GM19043 (cell line): ENCODE measurements at regions not wholly inside any gene's neighbourhood (a gene's known extent, or its start where the extent isn't known, plus 50 kb on each side); places are given as distances from the start of the nearest gene placed in this dataset.

Source experiments
- ATAC-seq: cut with Tn5 transposase; IDR thresholded peaks from one replicate; pipeline ENCODE4 v1.9.1; 2021; ENCODE audit warnings: low read depth; ENCODE audit not compliant: unreplicated experiment

DNA sequence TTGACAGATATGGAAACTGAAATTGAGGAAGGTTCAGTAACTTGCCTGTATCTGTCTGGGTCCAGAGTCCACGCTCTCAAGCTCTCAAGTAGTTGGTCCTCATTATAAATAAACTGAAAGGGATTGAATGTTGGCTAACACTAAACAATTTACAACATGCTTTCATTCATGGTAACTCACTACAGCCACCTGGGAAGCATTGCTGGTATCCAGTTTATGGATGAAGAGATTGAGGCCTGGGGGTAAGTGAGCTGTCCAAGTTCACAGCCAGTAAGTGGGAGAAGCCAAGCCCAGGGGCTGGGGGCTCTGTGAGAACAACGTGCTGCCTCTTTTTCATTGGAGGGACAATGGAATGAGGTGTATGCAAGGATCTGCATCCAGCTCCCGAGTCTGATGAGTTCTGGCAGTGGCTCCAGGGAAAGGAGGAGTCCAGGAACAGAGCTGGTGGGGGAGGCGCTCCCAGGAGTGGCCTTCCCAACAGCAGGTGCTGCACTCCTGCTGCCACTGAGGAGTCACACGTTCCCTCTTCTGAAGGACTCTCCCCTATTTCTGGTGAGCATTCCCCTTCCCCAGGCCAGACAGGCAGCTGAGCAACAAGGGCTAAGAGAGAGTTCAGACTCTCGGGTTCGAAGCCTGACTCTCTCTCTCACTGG is 175.8 kb downstream of the CSNK2A3 start:
- ATAC-seq: no peak

DNA sequence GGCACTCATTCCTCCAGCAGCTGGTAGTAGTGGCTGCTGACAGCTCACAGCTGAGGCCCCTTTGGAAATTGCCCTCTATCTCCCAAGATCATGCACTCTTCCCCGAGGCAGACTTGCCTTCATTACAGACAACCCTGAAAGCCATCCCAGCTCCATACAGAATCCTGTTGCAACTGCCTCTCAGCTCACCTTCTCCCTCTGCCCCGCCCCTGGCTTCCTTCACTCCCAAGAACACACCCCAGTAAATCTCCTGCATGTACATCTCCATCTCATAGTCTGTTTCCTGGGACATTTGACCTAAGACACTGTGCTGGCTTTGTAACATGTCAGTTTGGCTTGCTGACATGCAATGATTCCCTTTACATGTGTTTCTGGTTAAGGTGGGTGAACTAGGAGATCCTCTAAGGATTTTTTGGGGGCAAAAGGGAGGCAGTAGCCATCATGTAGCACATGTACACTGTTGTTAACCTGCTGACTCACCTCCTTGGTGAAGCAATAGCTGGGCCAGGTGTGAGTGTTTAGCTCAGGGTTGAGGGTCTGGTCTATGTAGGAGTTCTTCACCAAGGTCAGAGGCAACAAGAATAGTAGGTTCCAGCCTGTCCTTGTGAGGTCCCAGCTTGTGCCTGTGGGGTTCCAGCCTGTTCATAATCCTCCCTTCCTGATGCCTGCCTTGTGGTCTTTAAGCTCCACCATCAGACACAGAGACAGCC is 179.6 kb downstream of the CSNK2A3 start:
- ATAC-seq: no peak

DNA sequence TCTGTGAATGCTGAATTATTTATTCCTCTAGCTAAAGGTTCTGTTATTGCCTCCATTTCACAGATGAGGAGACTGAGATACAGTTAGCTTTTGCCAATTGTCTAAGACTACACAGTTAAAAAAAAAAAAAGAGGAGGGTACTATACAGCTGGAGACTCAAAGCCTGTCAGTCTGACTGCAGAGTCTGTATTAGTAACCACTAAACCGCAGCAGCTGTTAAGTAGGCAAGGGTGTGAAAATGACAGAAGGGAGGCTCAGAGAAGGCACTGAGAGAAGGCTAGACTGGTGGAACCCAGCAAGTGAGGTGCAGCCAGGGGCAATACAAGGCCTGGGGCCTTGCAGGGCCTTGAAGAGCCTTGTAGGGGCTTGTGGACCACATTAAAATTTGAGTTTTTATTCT is 181.2 kb downstream of the CSNK2A3 start:
- peak; percentile 94 for ATAC-seq

DNA sequence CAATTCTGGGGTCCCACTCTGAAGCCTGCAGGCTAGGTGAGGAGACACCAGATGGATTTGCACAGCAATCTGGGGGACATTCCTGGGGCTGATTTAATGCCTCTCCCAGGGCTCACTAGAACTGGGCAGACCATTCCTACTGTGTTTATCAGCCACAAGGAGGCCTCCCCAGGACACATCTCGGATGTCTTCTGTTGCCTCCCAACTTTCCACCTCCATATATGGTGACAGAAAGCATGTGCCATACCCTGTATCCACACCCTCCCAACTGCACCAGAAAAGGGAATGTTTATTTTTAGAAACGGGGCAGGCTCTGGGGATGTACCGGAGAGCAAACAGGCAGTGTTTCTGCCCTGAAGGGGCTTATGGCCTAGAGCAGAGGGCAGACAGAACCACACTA is 181.8 kb downstream of the CSNK2A3 start:
- ATAC-seq: no peak

DNA sequence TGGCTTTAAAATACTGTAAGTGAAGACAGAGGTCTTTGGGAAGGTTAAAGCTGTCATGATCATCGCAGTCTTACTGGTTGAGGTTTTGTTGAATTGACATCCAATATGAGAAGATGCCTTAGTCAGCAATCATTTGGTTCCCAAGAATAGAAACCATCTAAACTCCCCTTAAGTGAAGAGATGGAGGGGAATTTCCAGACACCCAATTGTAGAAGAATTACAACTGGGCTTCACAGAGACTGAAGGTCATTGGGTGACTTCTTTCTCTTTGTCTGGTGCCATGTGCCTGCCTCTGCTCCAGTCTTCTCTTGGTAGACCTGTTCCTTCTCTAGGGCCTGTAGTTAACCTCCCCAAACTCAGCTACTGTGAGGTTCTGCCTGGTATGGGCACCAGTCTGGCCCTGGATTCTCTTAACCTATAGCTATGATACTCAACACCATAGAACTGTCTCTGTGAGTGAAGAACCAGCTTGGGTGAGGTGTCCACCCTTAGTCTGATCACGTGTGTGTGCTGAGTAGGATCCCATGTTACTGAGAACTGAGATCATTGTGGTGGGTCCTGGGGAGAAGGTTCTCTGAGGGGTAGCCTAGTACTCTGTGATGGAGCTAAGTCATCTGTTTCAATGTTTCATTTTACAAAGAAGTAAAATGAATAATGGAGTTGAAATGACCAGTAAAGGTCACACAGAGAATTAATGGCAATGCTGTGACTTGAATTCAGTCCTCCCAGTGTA is 182.5 kb downstream of the CSNK2A3 start:
- ATAC-seq: no peak

DNA sequence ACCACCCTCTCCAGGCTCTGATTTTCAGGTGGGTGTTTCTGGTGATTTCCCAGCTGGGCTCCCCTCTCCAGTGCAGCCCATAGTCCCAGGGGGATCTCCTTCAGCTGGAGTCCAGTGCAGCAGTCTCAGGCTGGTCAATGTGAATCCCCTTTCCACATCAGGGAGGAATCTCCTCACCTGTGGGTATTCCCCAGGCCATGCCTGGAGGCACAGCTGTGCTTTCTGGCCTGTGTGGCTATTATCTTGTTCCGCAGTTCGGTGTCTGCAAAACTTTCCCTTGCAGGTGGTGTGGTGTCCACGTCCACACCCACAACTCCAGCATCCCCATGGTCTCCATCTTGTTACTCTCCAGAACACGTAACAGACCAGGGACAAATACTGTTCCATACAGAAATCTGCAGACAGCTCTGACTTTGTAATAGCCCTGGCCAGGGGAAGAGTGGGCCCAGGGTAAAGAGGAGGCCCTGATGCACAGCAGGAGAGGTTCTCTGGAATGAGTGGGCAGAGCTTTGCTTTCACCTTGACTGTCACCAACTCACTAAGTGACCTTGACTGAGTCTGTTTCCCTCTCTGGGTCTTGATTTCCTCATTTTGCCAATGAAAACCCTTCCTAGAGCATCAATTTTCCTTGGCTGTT is 183.2 kb downstream of the CSNK2A3 start:
- ATAC-seq: no peak

DNA sequence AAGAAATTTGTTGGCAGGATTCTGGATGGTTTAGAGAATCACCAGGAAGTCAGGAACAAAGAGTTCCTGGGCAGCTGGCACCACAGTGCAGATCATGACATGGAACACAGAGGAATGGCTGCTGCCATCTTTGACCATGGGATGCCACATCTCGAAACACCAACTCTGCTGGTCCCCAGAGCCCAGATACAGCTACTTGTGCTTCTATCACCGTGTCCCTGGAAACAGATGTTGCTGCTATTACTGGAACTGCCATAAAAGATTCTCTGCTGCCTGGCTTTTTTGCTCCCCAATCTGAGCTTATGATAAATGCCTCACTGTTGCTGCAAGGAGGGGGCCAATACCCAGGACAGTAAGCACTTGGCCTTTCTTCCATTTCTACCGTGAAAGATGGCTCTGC is 185.2 kb downstream of the CSNK2A3 start:
- ATAC-seq: no peak

DNA sequence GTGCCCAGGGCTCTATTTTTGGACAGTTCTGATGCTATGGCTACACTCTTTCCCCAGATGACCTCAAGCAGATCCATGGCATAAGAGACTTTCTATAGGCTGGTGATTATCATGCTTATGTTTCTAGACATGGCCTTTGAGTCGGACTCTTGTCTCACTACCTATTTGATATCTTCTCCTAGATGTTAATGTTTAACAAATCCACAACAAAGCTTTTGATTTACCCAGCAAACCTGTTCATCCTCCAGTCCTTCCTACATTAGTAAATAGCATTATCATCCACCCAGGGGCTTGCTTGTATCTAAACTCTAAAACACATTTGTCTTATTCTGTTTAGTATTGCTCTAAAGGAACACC is 188.7 kb downstream of the CSNK2A3 start:
- ATAC-seq: no peak

DNA sequence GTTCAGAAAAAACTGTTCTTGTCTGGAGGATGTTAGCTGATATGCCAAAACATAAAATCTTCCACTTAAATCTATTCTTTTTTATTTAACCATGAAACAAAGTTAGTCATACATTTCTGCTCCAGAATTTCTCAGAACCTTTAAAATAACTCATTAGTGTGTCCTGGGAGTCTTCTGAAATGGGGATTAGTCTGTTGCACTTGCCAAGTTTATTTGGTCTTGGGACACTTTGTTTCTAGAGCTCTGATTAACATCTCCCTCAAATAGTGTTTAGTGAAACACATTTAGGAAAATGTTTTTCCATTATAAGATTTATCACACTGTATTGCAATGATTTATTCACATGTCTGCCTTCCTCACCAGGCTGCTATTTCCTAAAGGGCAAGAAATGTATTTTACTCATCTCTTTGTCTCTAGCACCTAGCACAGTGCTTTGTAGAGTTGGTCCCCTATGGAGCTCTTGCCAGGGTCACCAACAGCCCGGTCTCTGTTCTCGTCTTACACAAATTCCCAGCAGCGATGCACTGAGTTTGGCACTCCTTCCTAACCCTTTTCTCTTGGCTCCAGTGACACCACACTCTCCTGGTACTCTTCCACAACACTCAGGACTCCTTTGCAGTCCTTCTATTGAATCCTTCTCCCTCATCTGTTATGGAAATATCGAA is 189.2 kb downstream of the CSNK2A3 start:
- no peak for ATAC-seq

DNA sequence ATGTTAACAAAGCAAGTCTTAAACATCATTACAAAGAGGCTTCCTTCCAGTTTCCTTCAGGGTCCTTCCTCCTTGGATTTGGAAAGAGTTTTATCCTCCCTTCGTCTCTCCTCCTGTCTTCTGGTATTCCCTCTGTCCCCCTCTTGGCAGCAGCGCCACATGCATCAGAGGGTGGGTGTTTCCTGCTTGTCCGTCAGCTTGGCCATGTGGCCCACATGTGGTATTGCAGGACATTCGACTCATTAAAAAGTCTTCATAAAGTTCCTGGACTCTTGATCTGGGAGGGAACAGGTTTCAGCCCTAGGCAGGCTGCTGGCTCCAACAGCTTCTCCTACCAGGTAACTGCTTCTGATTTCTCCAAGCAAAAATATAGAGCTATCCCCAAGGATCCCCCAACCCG is 189.8 kb downstream of the CSNK2A3 start:
- ATAC-seq: no peak

DNA sequence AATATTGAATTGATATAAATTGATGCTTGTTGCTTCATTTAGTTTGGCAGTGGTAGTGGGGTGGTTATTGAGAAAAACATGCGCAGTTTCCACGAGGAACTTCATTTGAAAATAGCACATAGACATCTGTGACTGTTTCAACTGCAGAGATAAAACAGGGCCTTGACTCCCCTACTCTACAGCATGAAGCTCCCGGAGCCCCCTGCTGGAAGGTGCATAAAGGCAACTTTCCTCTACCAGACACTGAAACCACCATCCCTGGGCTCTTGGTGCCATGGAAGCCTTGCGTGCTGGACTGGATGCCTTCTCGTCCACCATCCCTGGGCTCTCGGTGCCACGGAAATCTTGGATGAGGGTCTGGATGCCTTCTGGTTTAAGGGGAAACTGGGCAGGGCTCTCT is 195.9 kb downstream of the CSNK2A3 start:
- no peak for ATAC-seq

DNA sequence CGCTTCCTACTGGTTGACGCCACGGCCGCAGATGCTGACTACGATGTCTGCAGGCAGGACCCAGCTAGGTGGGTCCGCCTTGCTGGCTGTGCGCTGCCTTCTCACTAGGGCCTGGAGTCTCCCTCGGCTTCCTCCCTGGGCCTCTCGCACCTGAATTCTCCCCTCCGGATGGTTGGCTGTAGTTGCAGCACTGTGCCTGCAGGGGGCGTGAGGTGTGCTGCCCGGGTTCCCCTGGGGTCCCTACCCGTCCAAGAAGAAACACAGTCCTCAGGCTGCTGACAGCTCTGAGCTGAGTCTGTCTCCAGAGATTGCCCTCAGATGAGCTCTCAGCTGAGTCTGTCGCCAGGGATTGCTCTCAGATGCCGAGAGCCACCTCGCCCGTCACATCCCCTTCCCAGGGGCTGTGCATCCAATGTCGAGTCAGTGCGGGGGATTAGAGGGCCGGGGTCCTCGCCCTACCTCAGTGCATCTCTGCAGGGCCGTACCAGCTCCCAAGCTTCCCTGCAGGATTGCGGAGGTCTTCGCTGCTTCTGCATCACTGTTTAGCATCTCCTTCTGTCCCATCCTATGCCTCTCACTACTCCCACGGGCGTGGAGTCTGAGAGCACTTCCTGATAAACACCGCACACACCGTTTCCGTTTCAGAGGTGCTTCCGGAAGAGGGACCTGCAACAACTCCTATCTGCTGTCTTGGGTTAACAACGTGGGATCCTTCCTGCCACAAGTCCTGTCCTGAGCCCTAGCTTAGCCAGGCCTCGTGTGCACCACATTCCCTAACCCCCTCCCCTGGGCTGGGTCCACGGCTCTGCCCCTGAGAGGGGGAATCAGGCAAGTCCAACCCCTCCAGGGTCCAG is 196.9 kb downstream of the CSNK2A3 start:
- no peak for ATAC-seq

DNA sequence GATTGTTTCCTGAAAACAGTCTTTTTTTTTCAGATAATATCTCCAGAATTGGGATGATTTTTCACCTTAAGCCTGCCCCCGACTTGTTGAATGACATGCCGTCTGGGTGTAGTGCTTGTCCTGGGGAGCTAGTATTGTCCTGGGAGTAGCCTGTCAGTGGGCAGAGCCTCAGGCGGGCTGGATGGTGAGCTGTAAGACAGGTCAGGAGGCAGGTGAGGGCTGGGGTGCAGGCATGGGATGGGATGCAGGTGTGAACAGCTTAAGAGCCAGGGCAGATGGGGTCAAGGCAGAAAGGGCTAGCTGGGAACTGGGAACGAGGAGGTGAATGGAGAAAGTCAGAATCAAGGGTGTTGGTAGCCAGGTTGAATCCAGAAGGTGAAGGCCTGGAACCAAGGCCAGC is 200.2 kb downstream of the CSNK2A3 start:
- no peak for ATAC-seq

DNA sequence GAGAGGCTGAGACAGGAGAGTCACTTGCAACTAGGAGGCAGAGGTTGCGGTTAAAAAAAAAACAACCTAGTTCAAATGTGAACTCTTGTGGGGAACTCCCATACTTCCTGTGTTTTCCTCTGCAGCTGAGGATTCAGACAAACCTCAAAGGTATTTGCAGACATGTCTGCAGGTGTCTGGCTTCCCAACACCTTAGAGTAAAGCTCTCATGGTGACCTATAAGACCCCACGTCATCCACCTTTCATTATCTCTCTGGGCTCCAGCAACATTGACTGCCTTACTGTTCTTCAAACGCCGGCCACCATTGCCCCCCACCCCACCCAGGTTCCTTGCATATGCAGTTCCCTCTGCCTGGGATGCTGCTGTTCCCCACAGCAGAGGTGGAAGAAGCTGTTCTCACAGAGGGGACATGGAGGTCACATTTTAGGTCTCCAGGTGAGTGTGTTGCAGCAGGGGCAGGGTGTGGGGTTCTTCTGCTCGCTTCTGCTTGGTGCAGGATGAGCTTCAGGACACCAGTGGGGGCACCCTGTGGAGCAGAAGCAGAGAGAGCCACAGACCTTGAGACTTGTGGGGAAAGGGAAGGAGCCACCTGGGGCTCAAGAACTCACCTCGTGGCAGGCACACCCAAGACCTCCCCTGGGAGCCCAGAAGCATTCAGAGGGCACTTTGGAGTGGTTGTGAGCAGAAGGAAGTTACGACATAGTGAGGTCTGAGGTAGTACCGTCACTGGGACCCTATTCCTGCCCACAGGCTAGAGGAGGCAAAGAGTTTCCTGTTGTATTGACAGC is 203.2 kb downstream of the CSNK2A3 start:
- ATAC-seq: no peak

DNA sequence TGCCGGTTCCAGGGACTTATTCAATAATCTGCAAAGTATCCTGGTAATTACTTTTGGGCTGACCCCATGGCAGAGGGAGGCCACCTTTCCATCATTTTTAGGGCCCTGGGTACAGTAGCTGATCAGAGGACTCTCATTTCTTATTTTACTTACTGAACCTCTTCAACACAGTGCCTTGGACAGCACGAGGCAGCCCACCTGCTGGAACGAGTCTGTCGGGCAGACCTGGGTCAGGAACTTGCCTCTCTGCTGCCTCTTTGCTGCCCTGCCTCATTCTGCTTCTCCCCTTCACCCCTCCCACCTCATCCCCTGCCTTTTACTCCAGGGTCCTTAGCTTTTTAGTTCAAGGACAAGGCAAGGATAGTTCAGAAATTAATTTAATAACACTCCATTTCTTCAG is 204.5 kb downstream of the CSNK2A3 start:
- ATAC-seq: no peak

DNA sequence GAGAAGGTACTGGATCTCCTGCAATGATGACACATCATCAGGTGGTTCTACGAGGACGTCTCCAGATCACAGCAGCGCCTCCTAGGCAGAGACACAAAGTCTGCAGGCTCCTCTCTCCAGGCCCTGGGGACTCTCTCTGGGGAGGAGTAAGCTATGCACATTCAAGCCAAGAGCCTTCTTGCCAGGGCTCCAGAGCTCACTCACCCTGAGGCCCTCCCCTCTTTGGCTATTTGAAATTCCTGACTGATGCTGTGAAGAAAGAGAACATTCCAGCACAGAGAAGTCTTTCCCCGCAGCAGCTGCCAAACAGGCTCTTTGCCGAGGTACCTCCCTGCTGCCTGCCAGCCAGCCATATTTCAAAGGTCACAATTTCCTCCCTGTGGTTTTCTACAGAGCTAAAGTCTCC is 204.9 kb downstream of the CSNK2A3 start:
- ATAC-seq: no peak

DNA sequence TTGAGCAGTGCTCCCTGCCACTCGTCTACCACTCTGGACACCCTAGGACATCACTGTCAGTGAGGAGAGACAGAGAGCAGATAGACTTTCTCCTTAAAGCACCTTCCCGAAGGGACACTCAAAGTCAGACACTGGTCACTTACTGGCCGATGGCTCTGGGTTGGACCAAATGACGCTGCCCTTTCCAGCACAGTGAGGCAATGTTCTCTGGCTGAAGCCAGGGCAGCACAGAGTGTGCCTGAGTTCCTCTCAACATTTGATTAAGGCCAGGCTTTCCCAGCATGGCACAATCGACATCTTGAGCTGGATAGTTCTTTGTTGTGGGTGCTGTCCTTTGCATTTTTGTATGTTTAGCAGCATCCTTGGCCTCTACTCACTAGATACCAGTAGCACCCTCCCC is 206.2 kb downstream of the CSNK2A3 start:
- ATAC-seq: no peak

DNA sequence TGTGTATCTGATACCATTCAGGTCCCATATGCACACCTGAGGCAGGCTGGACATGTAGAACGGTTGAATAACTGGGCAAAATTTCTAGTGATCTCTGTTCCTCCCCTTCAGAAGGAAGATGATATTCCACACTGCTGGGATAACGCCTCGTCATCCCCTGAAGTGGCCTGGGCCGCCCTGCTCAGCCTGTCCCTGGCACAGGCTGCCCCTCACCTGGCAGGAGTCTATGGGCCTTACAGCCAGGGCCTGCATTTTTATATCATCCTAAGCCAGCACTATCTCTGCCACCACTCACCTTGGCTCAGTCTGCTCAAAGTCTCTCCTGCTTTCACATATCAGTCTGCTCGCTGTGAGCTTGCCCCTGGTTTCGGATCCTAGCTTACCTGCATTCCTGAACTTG is 209.2 kb downstream of the CSNK2A3 start:
- no peak for ATAC-seq

DNA sequence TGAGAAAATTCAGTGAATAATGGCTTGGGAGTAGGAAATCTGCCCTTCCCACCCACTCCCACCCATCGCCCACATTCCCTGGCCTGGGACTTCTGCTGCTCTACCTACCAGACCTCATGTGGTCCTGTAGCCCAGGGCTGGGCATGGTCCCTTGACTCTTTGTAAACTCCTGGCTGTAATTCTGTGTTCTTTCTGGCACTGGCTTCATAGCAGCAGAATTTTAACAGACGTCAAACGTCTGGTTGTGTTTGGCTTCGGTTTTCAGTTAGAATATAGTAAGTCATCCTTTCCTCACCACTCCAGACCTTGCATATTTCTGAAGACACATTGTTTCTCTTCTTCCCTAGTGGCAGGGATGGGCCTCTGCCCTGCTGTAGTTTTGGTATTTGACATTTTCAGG is 210.6 kb downstream of the CSNK2A3 start:
- ATAC-seq: no peak
